K562 (cell line): ENCODE measurements at regions not wholly inside any gene's neighbourhood (a gene's known extent, or its start where the extent isn't known, plus 50 kb on each side); places are given as distances from the start of the nearest gene placed in this dataset.

ENCODE experiments used
- ATAC-seq: fragments of 200-7000 bp; cut with Tn5 transposase; 3 replicates; pipeline ENCODE4 v1.9.1; 2020; ENCODE audit warnings: moderate library complexity
- BruUV-seq: library from RNA; stranded (reverse); fragments of 400-500 nt; replicated peaks from 2 replicates; lab custom pipeline; 2021; lab: Mats Ljungman, UMichigan
- CTCF ChIA-PET: fragments of 300-600 bp; formaldehyde crosslinking; extraction: SDS; loops from one replicate; lab custom pipeline; 2021; ENCODE audit warnings: low intra/inter-chr PET ratio; lab: Yijun Ruan, JAX
- POLR2A ChIA-PET: fragments of 300-600, 350-650 bp; sonication (Branson Sonifier 250); formaldehyde crosslinking; extraction: SDS; loops from one replicate; lab custom pipeline; 2021; ENCODE audit warnings: antibody characterized with exemption, inconsistent platforms; lab: Yijun Ruan, JAX
- DNase-seq, 4 experiments: peaks; one replicate each; pipeline versions ENCODE4 v3.0.0 to v3.0.0-alpha.2; 2011 to 2018; ENCODE audit warnings: low spot score in 3 of 4, mixed read lengths in 3 of 4; ENCODE audit errors: extremely low read depth in 1 of 4
- FAIRE-seq: peaks from 2 replicates; lab custom pipeline; 2011; peaks lifted over from hg19 to GRCh38; lab: Jason Lieb, UNC
- H2AFZ ChIP-seq: 2 replicates; pipeline ENCODE4 v1.6.0; 2011; ENCODE audit warnings: low read depth, low read length, control low read depth, inconsistent platforms
- H3K27ac ChIP-seq: fragments of 200-600 bp; 3 replicates; pipeline ENCODE4 v1.8.0; 2011; ENCODE audit warnings: low read depth, mild to moderate bottlenecking, control low read depth, inconsistent platforms, low read length, moderate library complexity, mixed read lengths; ENCODE audit errors: extremely low read depth
- H3K27me3 ChIP-seq, 2 experiments: fragments of 300-600 bp in 1 of 2; 2 replicates in 1 of 2; 3 replicates in 1 of 2; pipeline versions ENCODE4 v1.6.0 to v1.8.0; 2011; ENCODE audit warnings: inconsistent platforms in 2 of 2, low read length in 2 of 2, mild to moderate bottlenecking in 1 of 2, mixed read lengths in 1 of 2, moderate library complexity in 1 of 2; ENCODE audit not compliant: control insufficient read depth in 2 of 2, insufficient read depth in 2 of 2
- H3K36me3 ChIP-seq: fragments of 300-600 bp; 3 replicates; pipeline ENCODE4 v1.8.0; 2011; ENCODE audit warnings: mild to moderate bottlenecking, low read length, inconsistent platforms; ENCODE audit not compliant: control insufficient read depth, insufficient read depth
- H3K4me1 ChIP-seq, 2 experiments: fragments of 200-600 bp in 1 of 2; replicated peaks in 1 of 2; 2 replicates in 1 of 2; 3 replicates in 1 of 2; pipeline versions ENCODE4 v1.5.1 to v1.8.0; 2011; ENCODE audit warnings: inconsistent platforms in 2 of 2, low read length in 2 of 2, mild to moderate bottlenecking in 1 of 2, mixed read lengths in 1 of 2, moderate library complexity in 1 of 2; ENCODE audit not compliant: control insufficient read depth in 2 of 2, insufficient read depth in 2 of 2
- H3K4me2 ChIP-seq: 2 replicates; pipeline ENCODE4 v1.6.1; 2011; ENCODE audit warnings: low read length, control low read depth, inconsistent platforms, mixed read lengths; ENCODE audit not compliant: insufficient read depth
- H3K4me3 ChIP-seq: fragments of 200-600 bp; sonication (generic), shearing (Covaris generic); 2 replicates; pipeline ENCODE4 v1.5.1; 2016; ENCODE audit warnings: control low read depth, inconsistent platforms
- H3K79me2 ChIP-seq: fragments of 200-600 bp; 3 replicates; pipeline ENCODE4 v1.8.0; 2011; ENCODE audit warnings: low read length, inconsistent platforms; ENCODE audit not compliant: control insufficient read depth, insufficient read depth
- H3K9ac ChIP-seq, 2 experiments: 2 replicates each; pipeline versions ENCODE4 v1.6.0 to v1.6.1; 2011; ENCODE audit warnings: low read depth in 2 of 2, low read length in 2 of 2, control low read depth in 1 of 2, inconsistent platforms in 1 of 2, mild to moderate bottlenecking in 1 of 2, mixed read lengths in 1 of 2; ENCODE audit not compliant: insufficient read depth in 1 of 2
- H3K9me1 ChIP-seq: one replicate; pipeline ENCODE4 v1.6.0; 2011; ENCODE audit warnings: inconsistent platforms, mild to moderate bottlenecking, low read length, moderate library complexity; ENCODE audit not compliant: control insufficient read depth, insufficient read depth
- H3K9me3 ChIP-seq: replicated peaks from 2 replicates; pipeline ENCODE4 v1.5.1; 2011; ENCODE audit warnings: low read depth, low read length, inconsistent platforms; ENCODE audit not compliant: control insufficient read depth, insufficient read depth
- H4K20me1 ChIP-seq: replicated peaks from 2 replicates; pipeline ENCODE4 v1.6.1; 2011; ENCODE audit warnings: low read length, inconsistent platforms, mixed read lengths; ENCODE audit not compliant: control insufficient read depth, insufficient read depth
- BDP1 ChIP-seq: IDR thresholded peaks from 3 replicates; pipeline ENCODE4 v1.6.1; 2011; ENCODE audit not compliant: insufficient read length, insufficient read depth
- CBFA2T3 ChIP-seq: fragments of 450-650 bp; IDR thresholded peaks from 2 replicates; pipeline ENCODE4 v1.6.1; 2017
- CBX5 ChIP-seq: IDR thresholded peaks from 2 replicates; pipeline ENCODE4 v1.6.1; 2014; ENCODE audit warnings: low read depth, borderline replicate concordance
- DPF2 ChIP-seq: fragments of 450-650 bp; IDR thresholded peaks from 2 replicates; pipeline ENCODE4 v1.6.1; 2016
- HNRNPK ChIP-seq: fragments of 200-400 bp; formaldehyde crosslinking; IDR thresholded peaks from one replicate; pipeline ENCODE4 v1.6.1; 2018; ENCODE audit warnings: mild to moderate bottlenecking, low read depth, low read length; ENCODE audit not compliant: poor library complexity, severe bottlenecking
- PTBP1 ChIP-seq: fragments of 200-400 bp; formaldehyde crosslinking; IDR thresholded peaks from 2 replicates; pipeline ENCODE4 v1.6.1; 2017; ENCODE audit warnings: low read depth, low read length
- SIN3A ChIP-seq, 2 experiments: fragments of 150-350 bp in 1 of 2; IDR thresholded peaks; 2 replicates each; pipeline ENCODE4 v1.6.1; 2011 to 2016; ENCODE audit warnings: borderline replicate concordance in 2 of 2, low read depth in 2 of 2, low read length in 2 of 2, mild to moderate bottlenecking in 2 of 2, moderate library complexity in 2 of 2; ENCODE audit not compliant: control insufficient read depth in 1 of 2
- SMARCB1 ChIP-seq: IDR thresholded peaks from 2 replicates; pipeline ENCODE4 v1.6.1; 2011; ENCODE audit warnings: improper control_type of control experiment, low read depth; ENCODE audit not compliant: insufficient read length
- SMARCC2 ChIP-seq: fragments of 450-650 bp; IDR thresholded peaks from 2 replicates; pipeline ENCODE4 v1.6.1; 2017; ENCODE audit warnings: antibody characterized with exemption, moderate library complexity, mild to moderate bottlenecking, low read depth
- ZBTB17 ChIP-seq: fragments of 450-650 bp; formaldehyde crosslinking; IDR thresholded peaks from 2 replicates; pipeline ENCODE4 v1.4.0; 2020; ENCODE audit warnings: mild to moderate bottlenecking
- WGBS: fragments of 100-300 bp; shearing (Covaris generic); methylation state at CpG from one replicate; pipeline ENCODE4 v1.1.6; 2016; ENCODE audit warnings: low coverage, mixed read lengths; ENCODE audit not compliant: insufficient coverage; ENCODE audit errors: missing lambda C conversion rate; 5-methylcytosine and 5-hydroxymethylcytosine counted together
- in situ Hi-C: fragments of 300-500 bp; cut with MboI; formaldehyde crosslinking; loops from 4 replicates; pipeline ENCODE4 v1.15.0; 2018; ENCODE audit warnings: inconsistent platforms, mixed read lengths
- intact Hi-C: fragments of 100-400 bp; cut with micrococcal nuclease; formaldehyde crosslinking; loops from 2 replicates; pipeline ENCODE4 v1.14.2; 2022
- TF ChIP-seq, protein P1 (sequence below): sonication (generic); formaldehyde crosslinking; IDR thresholded peaks from 2 replicates; pipeline ENCODE4 v1.9.0; 2022; ENCODE audit warnings: mild to moderate bottlenecking, missing genetic modification reagents
- TF ChIP-seq, protein P2 (sequence below): sonication (generic); formaldehyde crosslinking; IDR thresholded peaks from 2 replicates; pipeline ENCODE4 v1.5.0; 2020; ENCODE audit warnings: missing genetic modification reagents

DNA sequence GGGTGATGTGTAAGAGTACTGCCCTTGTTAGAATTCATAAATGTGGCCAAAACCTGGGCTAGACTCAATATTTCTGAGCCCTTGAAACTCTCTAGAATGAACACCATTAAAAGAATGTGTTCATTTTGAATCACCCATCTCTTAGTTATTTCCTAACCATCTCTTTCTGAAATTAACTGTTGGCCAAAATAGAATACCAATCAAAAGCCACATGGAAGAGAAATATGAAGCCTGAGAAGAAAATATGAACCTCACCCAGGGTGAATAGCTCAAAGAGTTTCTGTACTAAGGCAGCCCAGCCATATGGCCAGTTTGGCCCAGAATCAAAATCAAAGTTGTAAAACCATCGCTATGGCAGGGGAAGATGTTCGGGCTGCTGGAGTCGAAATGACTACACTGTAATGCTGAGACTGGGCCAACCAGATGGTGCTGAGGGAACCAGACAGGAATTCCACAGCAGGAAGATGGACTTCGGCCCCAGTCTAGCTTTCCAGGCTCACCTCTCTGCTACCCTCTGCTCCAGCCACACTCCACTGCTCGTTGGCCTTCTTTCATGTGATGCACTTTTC lies 154.3 kb upstream of the ZFHX3 start:
- Histone ChIP-seq H3K9ac (no peak overlapping the region), H3K9me1 (no peaks in the 10 kb centered on the region), H3K27me3 (no peaks in the 10 kb centered on the region), H3K79me2 (no peaks in the 10 kb centered on the region), H2AFZ (no peak overlapping the region), H3K4me1 (no peaks in the 10 kb centered on the region), H3K27ac (no peak overlapping the region), H3K9me3 (no peaks in the 10 kb centered on the region), H3K4me3 (no peak overlapping the region), H4K20me1 (peaks cover 2% of the 10 kb centered on the region; the same call in 1 of the 2 replicates), H3K36me3 (no peaks in the 10 kb centered on the region), H3K4me2 (no peak overlapping the region)
- ATAC-seq (no peak), FAIRE-seq (no peak), DNase-seq (no peak)
- CTCF ChIA-PET = no interaction called here
- TF ChIP-seq SIN3A (IDR thresholded peaks at IDR 0.05; ENCODE audit: borderline replicate concordance in 2 of 2, control insufficient read depth in 1 of 2, low read depth in 2 of 2, low read length in 2 of 2) (no peak), CBX5 (no peak), SMARCB1 (no peak), DPF2 (no peak), SMARCC2 (no peak), ZBTB17 (no peak), BDP1 (no peak), HNRNPK (no peak), PTBP1 (no peak), CBFA2T3 (no peak)
- TF ChIP-seq, protein P1, sequence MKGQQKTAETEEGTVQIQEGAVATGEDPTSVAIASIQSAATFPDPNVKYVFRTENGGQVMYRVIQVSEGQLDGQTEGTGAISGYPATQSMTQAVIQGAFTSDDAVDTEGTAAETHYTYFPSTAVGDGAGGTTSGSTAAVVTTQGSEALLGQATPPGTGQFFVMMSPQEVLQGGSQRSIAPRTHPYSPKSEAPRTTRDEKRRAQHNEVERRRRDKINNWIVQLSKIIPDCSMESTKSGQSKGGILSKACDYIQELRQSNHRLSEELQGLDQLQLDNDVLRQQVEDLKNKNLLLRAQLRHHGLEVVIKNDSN = no peak
- TF ChIP-seq, protein P2, sequence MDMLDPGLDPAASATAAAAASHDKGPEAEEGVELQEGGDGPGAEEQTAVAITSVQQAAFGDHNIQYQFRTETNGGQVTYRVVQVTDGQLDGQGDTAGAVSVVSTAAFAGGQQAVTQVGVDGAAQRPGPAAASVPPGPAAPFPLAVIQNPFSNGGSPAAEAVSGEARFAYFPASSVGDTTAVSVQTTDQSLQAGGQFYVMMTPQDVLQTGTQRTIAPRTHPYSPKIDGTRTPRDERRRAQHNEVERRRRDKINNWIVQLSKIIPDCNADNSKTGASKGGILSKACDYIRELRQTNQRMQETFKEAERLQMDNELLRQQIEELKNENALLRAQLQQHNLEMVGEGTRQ (CRISPR knock-in tag) = no peak
- no TSS peak for BruUV-seq
- in situ Hi-C loops = no loop called here
- WGBS = 1% methylated on average over 5 of the region's 5 CpGs
- intact Hi-C loops = no loop called here
- POLR2A ChIA-PET = no interaction called here
